ENCODE measurements at regions not wholly inside any gene's neighbourhood (a gene's known extent, or its start where the extent isn't known, plus 50 kb on each side); places are given as distances from the start of the nearest gene placed in this dataset.

- no CpG with 5 or more reads among the region's 3 CpGs for WGBS (ENCODE audit: extremely low coverage, insufficient read length, low lambda C conversion rate)
- H3K4me1 Mint-ChIP-seq = peaks cover 6 to 7% of the 10 kb centered on the region in 2 experiments
Observed at GRCh38 chr3:20540066-20540465, 354.1 kb upstream of the SGO1 start.

More at GRCh38 chr3:20540066-20540465, 354.1 kb upstream of the SGO1 start:
- TF ChIP-seq, protein P1, sequence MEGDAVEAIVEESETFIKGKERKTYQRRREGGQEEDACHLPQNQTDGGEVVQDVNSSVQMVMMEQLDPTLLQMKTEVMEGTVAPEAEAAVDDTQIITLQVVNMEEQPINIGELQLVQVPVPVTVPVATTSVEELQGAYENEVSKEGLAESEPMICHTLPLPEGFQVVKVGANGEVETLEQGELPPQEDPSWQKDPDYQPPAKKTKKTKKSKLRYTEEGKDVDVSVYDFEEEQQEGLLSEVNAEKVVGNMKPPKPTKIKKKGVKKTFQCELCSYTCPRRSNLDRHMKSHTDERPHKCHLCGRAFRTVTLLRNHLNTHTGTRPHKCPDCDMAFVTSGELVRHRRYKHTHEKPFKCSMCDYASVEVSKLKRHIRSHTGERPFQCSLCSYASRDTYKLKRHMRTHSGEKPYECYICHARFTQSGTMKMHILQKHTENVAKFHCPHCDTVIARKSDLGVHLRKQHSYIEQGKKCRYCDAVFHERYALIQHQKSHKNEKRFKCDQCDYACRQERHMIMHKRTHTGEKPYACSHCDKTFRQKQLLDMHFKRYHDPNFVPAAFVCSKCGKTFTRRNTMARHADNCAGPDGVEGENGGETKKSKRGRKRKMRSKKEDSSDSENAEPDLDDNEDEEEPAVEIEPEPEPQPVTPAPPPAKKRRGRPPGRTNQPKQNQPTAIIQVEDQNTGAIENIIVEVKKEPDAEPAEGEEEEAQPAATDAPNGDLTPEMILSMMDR (conservative IDR thresholded peaks at IDR 0.05) = no peak
- no peak overlapping the region for H2BK20ac ChIP-seq (ENCODE audit: low read depth, low read length, poor library complexity, severe bottlenecking)
- H3K9me3 ChIP-seq (ENCODE audit: control insufficient read depth, low read depth, low read length) = no peaks in the 10 kb centered on the region
- no peak overlapping the region for H2BK15ac ChIP-seq (ENCODE audit: low read depth, low read length)
- H4K20me1 ChIP-seq (ENCODE audit: control insufficient read depth, insufficient read depth, insufficient read length) = no peaks in the 10 kb centered on the region
- no peak overlapping the region for H3K9ac ChIP-seq (ENCODE audit: extremely low read depth, insufficient read length, low read length)
- H3K4me2 ChIP-seq (ENCODE audit: insufficient read depth, insufficient read length, low read length) = no peak overlapping the region
- H2BK12ac ChIP-seq (ENCODE audit: insufficient read length, low read depth, low read length) = no peak overlapping the region
- no peak overlapping the region; a peak in 1 of 7 replicates for H3K27ac Mint-ChIP-seq
- no peak overlapping the region for H3K23ac ChIP-seq (ENCODE audit: insufficient read length, low read depth, low read length)
- H3K27ac ChIP-seq (ENCODE audit: insufficient read length, low read depth, low read length) = no peak overlapping the region
- H2AFZ ChIP-seq (ENCODE audit: low read length) = no peak overlapping the region
- no peaks in the 10 kb centered on the region for H3K27me3 ChIP-seq (ENCODE audit: insufficient read depth, low read length)
- no peak overlapping the region for H2BK5ac ChIP-seq (ENCODE audit: insufficient read length, low read length)
- H3K4me3 Mint-ChIP-seq = no peak overlapping the region
- H3K18ac ChIP-seq (ENCODE audit: insufficient read length, low read depth, low read length) = no peak overlapping the region
- no peaks in the 10 kb centered on the region for H3K27me3 Mint-ChIP-seq (ENCODE audit: low read depth)
- no peaks in the 10 kb centered on the region for H3K4me1 ChIP-seq (ENCODE audit: insufficient read depth, low read length)
- no peak overlapping the region for H4K91ac ChIP-seq (ENCODE audit: insufficient read length, low read depth, low read length)
- no peaks in the 10 kb centered on the region for H3K79me1 ChIP-seq (ENCODE audit: insufficient read depth, low read depth, low read length, poor library complexity, severe bottlenecking)
- no peak overlapping the region for H3K56ac ChIP-seq (ENCODE audit: insufficient read length, low read depth, low read length)
- no peak overlapping the region for H2BK120ac ChIP-seq (ENCODE audit: low read depth, low read length, poor library complexity, severe bottlenecking)
- DNase-seq = no peak
- H3K9me3 Mint-ChIP-seq = no peaks in the 10 kb centered on the region
- H3T11ph ChIP-seq (ENCODE audit: low read length) = no peak overlapping the region
- H2AK5ac ChIP-seq (ENCODE audit: insufficient read length, low read length) = no peak overlapping the region
- H3K36me3 Mint-ChIP-seq (ENCODE audit: insufficient read depth in 1 of 3, low read depth in 3 of 3) = no peaks in the 10 kb centered on the region
- no peaks in the 10 kb centered on the region for H3K79me2 ChIP-seq (ENCODE audit: insufficient read depth, low read length)
- H3K14ac ChIP-seq (ENCODE audit: insufficient read depth, low read length) = no peak overlapping the region
- no peak overlapping the region for H4K5ac ChIP-seq (ENCODE audit: insufficient read length, low read depth, low read length)
- H4K8ac ChIP-seq (replicated peaks; ENCODE audit: insufficient read length, low read depth, low read length) = no peak overlapping the region
- no peaks in the 10 kb centered on the region for H3K23me2 ChIP-seq (ENCODE audit: insufficient read length, low read depth, low read length, poor library complexity, severe bottlenecking)
- H3K4ac ChIP-seq (ENCODE audit: low read depth, low read length) = no peak overlapping the region

Measured in H9 (cell line).